Keratinocyte (primary cell): ENCODE measurements at regions not wholly inside any gene's neighbourhood (a gene's known extent, or its start where the extent isn't known, plus 50 kb on each side); places are given as distances from the start of the nearest gene placed in this dataset.

ENCODE experiments used
- DNase-seq: peaks from one replicate; pipeline ENCODE4 v3.0.0-alpha.2; 2011; ENCODE audit warnings: low read depth, missing footprints, low spot score
- FAIRE-seq: peaks from 2 replicates; lab custom pipeline; 2011; peaks lifted over from hg19 to GRCh38; lab: Jason Lieb, UNC
- H2AFZ ChIP-seq: 2 replicates; pipeline ENCODE4 v1.6.0; 2012; ENCODE audit warnings: low read length, control low read depth, inconsistent platforms; ENCODE audit not compliant: control insufficient read depth
- H3K27ac ChIP-seq: 2 replicates; pipeline ENCODE4 v1.5.1; 2011; ENCODE audit warnings: low read length; ENCODE audit not compliant: control insufficient read depth, insufficient read depth
- H3K27me3 ChIP-seq: 3 replicates; pipeline ENCODE4 v1.6.0; 2011; ENCODE audit warnings: low read length; ENCODE audit not compliant: control insufficient read depth, insufficient read depth; ENCODE audit errors: extremely low read depth
- H3K36me3 ChIP-seq, 2 experiments: 2 replicates in 1 of 2; 3 replicates in 1 of 2; pipeline ENCODE4 v1.5.1; 2011; ENCODE audit warnings: low read length in 2 of 2, mild to moderate bottlenecking in 1 of 2; ENCODE audit not compliant: control insufficient read depth in 2 of 2, insufficient read depth in 2 of 2; ENCODE audit errors: extremely low read depth in 1 of 2
- H3K4me1 ChIP-seq: 3 replicates; pipeline ENCODE4 v1.5.1; 2011; ENCODE audit warnings: low read length; ENCODE audit not compliant: control insufficient read depth, insufficient read depth; ENCODE audit errors: extremely low read depth
- H3K4me2 ChIP-seq: 3 replicates; pipeline ENCODE4 v1.6.0; 2011; ENCODE audit warnings: low read depth, low read length; ENCODE audit not compliant: control insufficient read depth, insufficient read depth; ENCODE audit errors: extremely low read depth
- H3K4me3 ChIP-seq, 3 experiments: fragments of 200-600 bp in 1 of 3; sonication (generic) in 1 of 3; 2 replicates in 2 of 3; 3 replicates in 1 of 3; pipeline ENCODE4 v1.5.1; 2011 to 2016; ENCODE audit warnings: low read length in 3 of 3, mild to moderate bottlenecking in 3 of 3, control low read depth in 2 of 3, inconsistent platforms in 1 of 3, low read depth in 1 of 3, mixed read lengths in 1 of 3, mixed run types in 1 of 3, moderate library complexity in 1 of 3; ENCODE audit not compliant: control insufficient read depth in 2 of 3, insufficient read depth in 2 of 3; ENCODE audit errors: extremely low read depth in 1 of 3
- H3K79me2 ChIP-seq: 2 replicates; pipeline ENCODE4 v1.6.0; 2012; ENCODE audit warnings: low read length; ENCODE audit not compliant: control insufficient read depth, insufficient read depth
- H3K9ac ChIP-seq: 3 replicates; pipeline ENCODE4 v1.6.0; 2011; ENCODE audit warnings: low read length; ENCODE audit not compliant: control insufficient read depth, insufficient read depth; ENCODE audit errors: extremely low read depth
- H3K9me1 ChIP-seq: 3 replicates; pipeline ENCODE4 v1.6.0; 2011; ENCODE audit warnings: low read length; ENCODE audit not compliant: control insufficient read depth, insufficient read depth; ENCODE audit errors: extremely low read depth
- H3K9me3 ChIP-seq: 2 replicates; pipeline ENCODE4 v1.5.1; 2012; ENCODE audit warnings: low read depth, low read length; ENCODE audit not compliant: control insufficient read depth
- H4K20me1 ChIP-seq: 3 replicates; pipeline ENCODE4 v1.6.0; 2011; ENCODE audit warnings: low read length; ENCODE audit not compliant: control insufficient read depth, insufficient read depth; ENCODE audit errors: extremely low read depth
- EZH2 ChIP-seq: IDR thresholded peaks from one replicate; pipeline ENCODE4 v1.6.1; 2012; ENCODE audit warnings: inconsistent platforms, mild to moderate bottlenecking, low read length, moderate library complexity
- dilution Hi-C: fragments of 300-500 bp; cut with MboI; formaldehyde crosslinking; loops from one replicate; pipeline ENCODE4 v1.7.0; 2020; ENCODE audit warnings: low sequenced_read_pairs; ENCODE audit not compliant: extremely low pct_ligation_motif_present
- TF ChIP-seq, protein P1 (sequence below), 3 experiments: IDR thresholded peaks in 1 of 3; conservative IDR thresholded peaks in 1 of 3; optimal IDR thresholded peaks in 1 of 3; 2 replicates in 2 of 3; 3 replicates in 1 of 3; pipeline versions ENCODE3 to v1.5.1; 2011; ENCODE audit warnings: low read length in 3 of 3, mild to moderate bottlenecking in 3 of 3, moderate library complexity in 2 of 3, control low read depth in 1 of 3, inconsistent platforms in 1 of 3; ENCODE audit not compliant: insufficient read depth in 2 of 3; ENCODE audit errors: extremely low read depth in 1 of 3

DNA sequence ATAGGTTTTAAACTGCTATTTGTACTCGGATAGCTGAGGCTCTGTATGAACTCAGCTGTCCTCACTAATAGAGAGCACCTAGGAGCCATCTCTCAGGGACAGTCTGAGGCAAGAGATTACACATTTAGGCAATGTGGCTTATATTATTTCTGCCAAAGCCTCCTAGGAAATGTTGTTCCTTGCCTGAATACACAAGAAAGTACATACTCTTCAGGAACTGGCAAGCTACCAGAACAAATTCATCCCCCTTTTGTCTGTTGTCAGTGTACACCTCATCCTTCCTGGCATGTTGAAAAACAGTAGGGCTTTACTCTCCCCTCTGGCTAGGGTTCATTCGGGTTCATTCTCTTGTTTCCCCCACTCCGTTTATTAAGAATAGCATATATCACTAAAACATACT lies 615.9 kb upstream of the FAT3 start:
- no peak for FAIRE-seq
- H3K4me3 ChIP-seq: no peak overlapping the region
- no peaks in the 10 kb centered on the region for H3K27me3 ChIP-seq
- H3K9me1 ChIP-seq: no peaks in the 10 kb centered on the region
- no peak overlapping the region for H3K9ac ChIP-seq
- no peaks in the 10 kb centered on the region for H3K36me3 ChIP-seq
- H3K4me2 ChIP-seq: no peak overlapping the region
- dilution Hi-C loops: no loop called here
- H2AFZ ChIP-seq: no peak overlapping the region
- DNase-seq: no peak
- TF ChIP-seq, protein P1, sequence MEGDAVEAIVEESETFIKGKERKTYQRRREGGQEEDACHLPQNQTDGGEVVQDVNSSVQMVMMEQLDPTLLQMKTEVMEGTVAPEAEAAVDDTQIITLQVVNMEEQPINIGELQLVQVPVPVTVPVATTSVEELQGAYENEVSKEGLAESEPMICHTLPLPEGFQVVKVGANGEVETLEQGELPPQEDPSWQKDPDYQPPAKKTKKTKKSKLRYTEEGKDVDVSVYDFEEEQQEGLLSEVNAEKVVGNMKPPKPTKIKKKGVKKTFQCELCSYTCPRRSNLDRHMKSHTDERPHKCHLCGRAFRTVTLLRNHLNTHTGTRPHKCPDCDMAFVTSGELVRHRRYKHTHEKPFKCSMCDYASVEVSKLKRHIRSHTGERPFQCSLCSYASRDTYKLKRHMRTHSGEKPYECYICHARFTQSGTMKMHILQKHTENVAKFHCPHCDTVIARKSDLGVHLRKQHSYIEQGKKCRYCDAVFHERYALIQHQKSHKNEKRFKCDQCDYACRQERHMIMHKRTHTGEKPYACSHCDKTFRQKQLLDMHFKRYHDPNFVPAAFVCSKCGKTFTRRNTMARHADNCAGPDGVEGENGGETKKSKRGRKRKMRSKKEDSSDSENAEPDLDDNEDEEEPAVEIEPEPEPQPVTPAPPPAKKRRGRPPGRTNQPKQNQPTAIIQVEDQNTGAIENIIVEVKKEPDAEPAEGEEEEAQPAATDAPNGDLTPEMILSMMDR (optimal IDR thresholded peaks at IDR 0.05 in 1 of 3, IDR thresholded peaks at IDR 0.05 in 1 of 3, conservative IDR thresholded peaks at IDR 0.05 in 1 of 3; ENCODE audit: extremely low read depth in 1 of 3, insufficient read depth in 2 of 3, low read length in 3 of 3): no peak
- TF ChIP-seq EZH2: no peak
- H3K79me2 ChIP-seq: no peaks in the 10 kb centered on the region
- H3K27ac ChIP-seq: no peak overlapping the region
- no peaks in the 10 kb centered on the region for H3K4me1 ChIP-seq
- no peaks in the 10 kb centered on the region for H3K9me3 ChIP-seq
- H4K20me1 ChIP-seq: no peaks in the 10 kb centered on the region

DNA sequence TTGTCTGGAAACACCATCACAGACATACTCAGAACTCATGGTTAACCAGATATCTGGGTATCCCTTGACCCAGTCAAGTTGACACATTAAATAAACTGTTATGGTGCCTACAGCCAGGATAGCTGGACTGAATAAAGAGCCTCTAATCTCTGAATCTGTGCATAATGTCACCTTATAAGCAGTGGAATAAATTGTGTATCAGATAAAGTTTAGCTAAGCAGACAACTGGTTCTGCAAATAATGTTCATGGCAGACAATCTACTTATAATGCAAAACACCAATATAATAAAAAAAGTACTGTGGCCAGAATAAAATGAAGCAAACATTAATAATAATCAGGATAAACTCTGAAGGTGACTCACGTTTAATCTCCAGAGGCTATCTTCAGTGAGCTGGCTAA lies 628.5 kb upstream of the FAT3 start:
- dilution Hi-C loops: no loop called here
- Histone ChIP-seq H3K4me3 (no peak overlapping the region), H3K9me3 (no peaks in the 10 kb centered on the region), H3K9me1 (no peaks in the 10 kb centered on the region), H3K9ac (no peak overlapping the region), H3K4me1 (no peaks in the 10 kb centered on the region), H3K4me2 (no peak overlapping the region), H2AFZ (no peak overlapping the region), H4K20me1 (no peaks in the 10 kb centered on the region), H3K27ac (no peak overlapping the region), H3K36me3 (no peaks in the 10 kb centered on the region), H3K27me3 (no peaks in the 10 kb centered on the region), H3K79me2 (no peaks in the 10 kb centered on the region)
- no peak for DNase-seq
- TF ChIP-seq, protein P1 (optimal IDR thresholded peaks at IDR 0.05 in 1 of 3, IDR thresholded peaks at IDR 0.05 in 1 of 3, conservative IDR thresholded peaks at IDR 0.05 in 1 of 3; ENCODE audit: extremely low read depth in 1 of 3, insufficient read depth in 2 of 3, low read length in 3 of 3): no peak
- TF ChIP-seq EZH2: no peak
- FAIRE-seq: no peak
